ENCODE measurements at regions not wholly inside any gene's neighbourhood (a gene's known extent, or its start where the extent isn't known, plus 50 kb on each side); places are given as distances from the start of the nearest gene placed in this dataset.
"Not testable (repeated sequence)": the region's sequence is repeated elsewhere in the genome, so short reads cannot be mapped to it uniquely, and the experiment has no call there.

DNA sequence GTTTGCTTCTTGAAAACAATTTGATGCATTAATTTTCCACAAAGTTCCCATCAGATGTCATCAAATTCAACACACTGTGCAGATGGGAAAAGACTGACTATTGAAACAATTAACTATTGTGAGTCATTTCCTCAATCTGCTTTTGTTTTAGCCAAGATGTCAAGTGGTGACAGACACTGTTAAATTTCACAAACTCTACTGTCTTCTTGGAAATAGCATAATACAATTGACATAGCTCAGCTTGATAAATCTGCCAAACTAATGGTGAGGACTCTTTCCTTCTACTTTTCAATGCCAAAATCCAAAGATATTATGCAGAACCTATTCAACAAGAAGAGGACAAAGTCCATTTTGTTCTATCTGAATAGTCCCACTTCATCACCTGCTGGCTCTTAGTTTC, 242.3 kb downstream of the CAAP1 start:
- no peak overlapping the region for H3K4me3 ChIP-seq (ENCODE audit: severe bottlenecking)
- H3K27ac ChIP-seq (ENCODE audit: poor library complexity, severe bottlenecking) = no peak overlapping the region
- H3K36me3 ChIP-seq (ENCODE audit: low read depth) = no peaks in the 10 kb centered on the region
- TF ChIP-seq CTCF (IDR thresholded peaks at IDR 0.05; ENCODE audit: poor library complexity, severe bottlenecking) = no peak
- DNase-seq (ENCODE audit: low spot score) (no peak), ATAC-seq (ENCODE audit: low read depth) (no peak)
- H3K27me3 ChIP-seq (ENCODE audit: insufficient read depth, poor library complexity, severe bottlenecking) = peaks cover 9% of the 10 kb centered on the region
- H3K9me3 ChIP-seq (ENCODE audit: severe bottlenecking) = no peaks in the 10 kb centered on the region
- no peaks in the 10 kb centered on the region for H3K4me1 ChIP-seq (ENCODE audit: insufficient read depth, poor library complexity, severe bottlenecking)

DNA sequence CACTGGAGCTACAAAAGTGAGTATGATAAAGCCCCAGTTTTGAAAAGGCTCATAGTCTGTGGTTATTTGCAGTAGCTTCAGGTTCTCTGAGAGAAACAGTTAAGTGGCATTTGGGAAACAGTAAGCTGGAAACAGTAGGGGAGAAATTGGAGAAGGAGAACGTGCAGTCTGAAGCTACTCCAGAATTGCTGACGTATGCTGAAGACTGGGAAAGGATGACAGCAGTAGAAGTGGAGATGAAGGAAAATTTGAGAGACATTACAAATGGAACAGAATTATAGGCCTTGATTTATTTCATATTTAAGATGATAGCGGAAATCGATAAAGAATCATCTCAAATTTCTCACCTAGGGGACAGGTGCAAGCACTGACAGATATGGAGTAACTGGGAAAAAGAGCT, 248.8 kb downstream of the CAAP1 start:
- Histone ChIP-seq H3K9me3 (ENCODE audit: severe bottlenecking) (no peaks in the 10 kb centered on the region), H3K36me3 (ENCODE audit: low read depth) (no peaks in the 10 kb centered on the region), H3K27ac (ENCODE audit: poor library complexity, severe bottlenecking) (no peak overlapping the region), H3K27me3 (ENCODE audit: insufficient read depth, poor library complexity, severe bottlenecking) (no peaks in the 10 kb centered on the region), H3K4me1 (ENCODE audit: insufficient read depth, poor library complexity, severe bottlenecking) (no peaks in the 10 kb centered on the region), H3K4me3 (ENCODE audit: severe bottlenecking) (no peak overlapping the region)
- no peak for TF ChIP-seq CTCF (IDR thresholded peaks at IDR 0.05; ENCODE audit: poor library complexity, severe bottlenecking)
- ATAC-seq (ENCODE audit: low read depth) (no peak), DNase-seq (ENCODE audit: low spot score) (no peak)

GRCh38 chr9:26639761-26640160, 252.8 kb downstream of the CAAP1 start:
- no peaks in the 10 kb centered on the region for H3K36me3 ChIP-seq (ENCODE audit: low read depth)
- H3K27ac ChIP-seq (ENCODE audit: poor library complexity, severe bottlenecking) = no peak overlapping the region
- no peaks in the 10 kb centered on the region for H3K27me3 ChIP-seq (ENCODE audit: insufficient read depth, poor library complexity, severe bottlenecking)
- DNase-seq (ENCODE audit: low spot score) (no peak), ATAC-seq (ENCODE audit: low read depth) (no peak)
- H3K9me3 ChIP-seq (ENCODE audit: severe bottlenecking) = no peaks in the 10 kb centered on the region
- no peak for TF ChIP-seq CTCF (IDR thresholded peaks at IDR 0.05; ENCODE audit: poor library complexity, severe bottlenecking)
- no peak overlapping the region for H3K4me3 ChIP-seq (ENCODE audit: severe bottlenecking)
- H3K4me1 ChIP-seq (ENCODE audit: insufficient read depth, poor library complexity, severe bottlenecking) = no peaks in the 10 kb centered on the region

DNA sequence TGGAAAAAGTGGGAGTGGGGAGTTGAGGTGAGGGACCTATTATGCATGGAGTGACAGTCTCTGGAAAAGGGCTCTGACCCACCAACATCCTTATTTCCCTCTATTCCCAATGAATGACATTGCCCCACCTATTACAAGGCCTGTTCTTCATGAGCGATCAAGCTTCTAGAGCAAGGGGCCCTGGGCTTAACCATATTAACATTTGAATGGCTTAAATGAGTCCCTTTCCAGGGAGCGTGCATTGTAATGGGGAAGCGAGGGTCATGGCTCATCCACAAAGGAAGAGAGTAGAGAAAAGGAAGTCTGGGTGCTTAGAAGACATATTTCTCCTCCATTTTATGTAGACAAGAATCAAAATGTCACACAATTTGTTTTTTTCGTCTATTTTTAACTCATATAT, 255.5 kb downstream of the CAAP1 start:
- H3K4me3 ChIP-seq (ENCODE audit: severe bottlenecking) = no peak overlapping the region
- no peak for TF ChIP-seq CTCF (IDR thresholded peaks at IDR 0.05; ENCODE audit: poor library complexity, severe bottlenecking)
- no peaks in the 10 kb centered on the region for H3K36me3 ChIP-seq (ENCODE audit: low read depth)
- DNase-seq (ENCODE audit: low spot score) = no peak
- H3K27ac ChIP-seq (ENCODE audit: poor library complexity, severe bottlenecking) = no peak overlapping the region
- no peak for ATAC-seq (ENCODE audit: low read depth)
- H3K27me3 ChIP-seq (ENCODE audit: insufficient read depth, poor library complexity, severe bottlenecking) = no peaks in the 10 kb centered on the region
- no peaks in the 10 kb centered on the region for H3K4me1 ChIP-seq (ENCODE audit: insufficient read depth, poor library complexity, severe bottlenecking)
- H3K9me3 ChIP-seq (ENCODE audit: severe bottlenecking) = no peaks in the 10 kb centered on the region

- DNase-seq (ENCODE audit: low spot score); H3K4me3 ChIP-seq (ENCODE audit: severe bottlenecking); H3K4me1 ChIP-seq (ENCODE audit: insufficient read depth, poor library complexity, severe bottlenecking); H3K27ac ChIP-seq (ENCODE audit: poor library complexity, severe bottlenecking); H3K27me3 ChIP-seq (ENCODE audit: insufficient read depth, poor library complexity, severe bottlenecking); H3K9me3 ChIP-seq (ENCODE audit: severe bottlenecking); H3K36me3 ChIP-seq (ENCODE audit: low read depth); ATAC-seq (ENCODE audit: low read depth): not testable (repeated sequence)
- TF ChIP-seq CTCF (IDR thresholded peaks at IDR 0.05; ENCODE audit: poor library complexity, severe bottlenecking) = peak; percentile 74
Observed at GRCh38 chr9:26613851-26614350, 278.7 kb downstream of the CAAP1 start.

All from RWPE2 (cell line).